ENCODE measurements at regions not wholly inside any gene's neighbourhood (a gene's known extent, or its start where the extent isn't known, plus 50 kb on each side); places are given as distances from the start of the nearest gene placed in this dataset.

DNA sequence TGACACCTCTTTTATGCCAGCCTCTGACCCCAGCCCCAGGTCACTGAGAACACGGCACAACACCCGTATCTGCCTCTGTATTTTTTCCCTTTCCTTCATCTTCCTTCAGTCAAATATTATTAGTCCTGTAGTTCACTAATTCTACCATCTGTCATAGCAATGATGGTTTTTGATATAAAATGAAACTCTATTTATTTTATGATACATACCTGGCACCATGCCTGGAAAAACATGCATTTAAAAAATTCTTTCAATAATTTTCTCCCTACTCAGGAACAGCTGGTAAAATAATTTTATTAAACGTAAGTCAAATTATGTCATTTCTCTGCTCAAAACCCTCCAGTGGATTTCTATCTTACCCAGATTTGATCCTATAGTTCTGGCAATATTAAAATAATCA is 224.7 kb downstream of the CDH7 start (continued):
- TF ChIP-seq, protein P1, sequence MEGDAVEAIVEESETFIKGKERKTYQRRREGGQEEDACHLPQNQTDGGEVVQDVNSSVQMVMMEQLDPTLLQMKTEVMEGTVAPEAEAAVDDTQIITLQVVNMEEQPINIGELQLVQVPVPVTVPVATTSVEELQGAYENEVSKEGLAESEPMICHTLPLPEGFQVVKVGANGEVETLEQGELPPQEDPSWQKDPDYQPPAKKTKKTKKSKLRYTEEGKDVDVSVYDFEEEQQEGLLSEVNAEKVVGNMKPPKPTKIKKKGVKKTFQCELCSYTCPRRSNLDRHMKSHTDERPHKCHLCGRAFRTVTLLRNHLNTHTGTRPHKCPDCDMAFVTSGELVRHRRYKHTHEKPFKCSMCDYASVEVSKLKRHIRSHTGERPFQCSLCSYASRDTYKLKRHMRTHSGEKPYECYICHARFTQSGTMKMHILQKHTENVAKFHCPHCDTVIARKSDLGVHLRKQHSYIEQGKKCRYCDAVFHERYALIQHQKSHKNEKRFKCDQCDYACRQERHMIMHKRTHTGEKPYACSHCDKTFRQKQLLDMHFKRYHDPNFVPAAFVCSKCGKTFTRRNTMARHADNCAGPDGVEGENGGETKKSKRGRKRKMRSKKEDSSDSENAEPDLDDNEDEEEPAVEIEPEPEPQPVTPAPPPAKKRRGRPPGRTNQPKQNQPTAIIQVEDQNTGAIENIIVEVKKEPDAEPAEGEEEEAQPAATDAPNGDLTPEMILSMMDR (IDR thresholded peaks at IDR 0.05 in 2 of 3, conservative IDR thresholded peaks at IDR 0.05 in 1 of 3; ENCODE audit: control insufficient read depth in 2 of 3, extremely low read depth in 1 of 3, insufficient read depth in 1 of 3, low read depth in 3 of 3, low read length in 3 of 3): no peak
- TF ChIP-seq SUPT20H (IDR thresholded peaks at IDR 0.05; ENCODE audit: borderline replicate concordance, control insufficient read depth, low read depth, low read length) (no peak), BACH1 (IDR thresholded peaks at IDR 0.05; ENCODE audit: borderline replicate concordance) (no peak)

DNA sequence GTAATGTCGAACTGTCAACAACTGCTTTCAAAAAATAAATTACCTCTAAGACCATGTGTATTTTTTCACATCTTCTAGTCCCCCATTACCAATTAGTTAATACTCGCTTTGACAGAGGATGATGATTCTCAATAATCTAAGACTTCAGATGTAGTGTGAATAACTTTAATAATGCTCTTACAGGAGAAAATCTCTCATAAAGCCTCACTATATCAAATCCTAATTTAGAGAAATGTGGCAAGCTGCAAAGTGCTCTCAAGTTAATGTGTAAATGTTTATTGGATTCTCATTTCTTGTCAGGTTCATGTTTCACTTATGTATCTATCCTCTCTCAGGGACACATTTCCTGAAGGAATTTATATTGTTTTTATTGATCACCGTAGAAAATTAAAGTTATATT is 223.9 kb downstream of the CDH7 start:
- no TSS peak for BruUV-seq (replicated peaks)
- Histone ChIP-seq H2AFZ (ENCODE audit: control insufficient read depth, low read depth, low read length) (no peak overlapping the region), H3K9ac (ENCODE audit: control insufficient read depth, insufficient read depth, low read length) (no peak overlapping the region), H3K4me3 (no peak overlapping the region), H3K4me1 (ENCODE audit: control insufficient read depth, insufficient read depth, low read length) (no peaks in the 10 kb centered on the region), H4K20me1 (ENCODE audit: control insufficient read depth, insufficient read depth) (no peaks in the 10 kb centered on the region), H3K36me3 (ENCODE audit: control insufficient read depth in 2 of 2, insufficient read depth in 2 of 2, low read length in 1 of 2) (no peaks in the 10 kb centered on the region), H3K27me3 (replicated peaks in 1 of 2; ENCODE audit: control insufficient read depth in 2 of 2, insufficient read depth in 2 of 2, low read length in 1 of 2) (no peaks in the 10 kb centered on the region), H3K9me3 (replicated peaks; ENCODE audit: control insufficient read depth, insufficient read depth, low read length) (no peaks in the 10 kb centered on the region), H3K4me2 (ENCODE audit: control insufficient read depth, insufficient read depth) (no peak overlapping the region), H3K79me2 (ENCODE audit: control insufficient read depth, insufficient read depth, low read length) (no peaks in the 10 kb centered on the region), H3K27ac (ENCODE audit: control insufficient read depth, insufficient read depth) (no peak overlapping the region)
- ChIA-PET CTCF (no interaction called here), SMC1A (ENCODE audit: uncharacterized antibody, unreplicated experiment) (no interaction called here), POLR2A (no interaction called here), RAD21 (ENCODE audit: unreplicated experiment) (no interaction called here)
- in situ Hi-C loops (cut with MboI) (no loop called here), intact Hi-C loops (cut with micrococcal nuclease; ENCODE audit: unreplicated experiment) (no loop called here)
- DNase-seq (ENCODE audit: low read depth, low spot score): no peak
- 0% methylated on average over 3 of the region's 3 CpGs for WGBS (ENCODE audit: insufficient coverage, insufficient replicate concordance, low lambda C conversion rate, missing lambda C conversion rate)
- FAIRE-seq: no peak
- ATAC-seq: no peak
- TF ChIP-seq CHD4 (IDR thresholded peaks at IDR 0.05) (no peak), JUNB (IDR thresholded peaks at IDR 0.05) (no peak), BRCA1 (IDR thresholded peaks at IDR 0.05; ENCODE audit: low read depth, low read length) (no peak), IRF4 (IDR thresholded peaks at IDR 0.05; ENCODE audit: low read depth, low read length) (no peak), IKZF1 (conservative IDR thresholded peaks at IDR 0.05) (no peak), MEF2A (IDR thresholded peaks at IDR 0.05; ENCODE audit: insufficient read depth, low read depth, low read length) (no peak), CREM (IDR thresholded peaks at IDR 0.05; ENCODE audit: low read depth) (no peak), HCFC1 (IDR thresholded peaks at IDR 0.05; ENCODE audit: low read length) (no peak), TCF3 (IDR thresholded peaks at IDR 0.05; ENCODE audit: borderline replicate concordance, insufficient read depth, low read depth, low read length) (no peak), DPF2 (IDR thresholded peaks at IDR 0.05) (no peak)
- TF ChIP-seq, protein P2, sequence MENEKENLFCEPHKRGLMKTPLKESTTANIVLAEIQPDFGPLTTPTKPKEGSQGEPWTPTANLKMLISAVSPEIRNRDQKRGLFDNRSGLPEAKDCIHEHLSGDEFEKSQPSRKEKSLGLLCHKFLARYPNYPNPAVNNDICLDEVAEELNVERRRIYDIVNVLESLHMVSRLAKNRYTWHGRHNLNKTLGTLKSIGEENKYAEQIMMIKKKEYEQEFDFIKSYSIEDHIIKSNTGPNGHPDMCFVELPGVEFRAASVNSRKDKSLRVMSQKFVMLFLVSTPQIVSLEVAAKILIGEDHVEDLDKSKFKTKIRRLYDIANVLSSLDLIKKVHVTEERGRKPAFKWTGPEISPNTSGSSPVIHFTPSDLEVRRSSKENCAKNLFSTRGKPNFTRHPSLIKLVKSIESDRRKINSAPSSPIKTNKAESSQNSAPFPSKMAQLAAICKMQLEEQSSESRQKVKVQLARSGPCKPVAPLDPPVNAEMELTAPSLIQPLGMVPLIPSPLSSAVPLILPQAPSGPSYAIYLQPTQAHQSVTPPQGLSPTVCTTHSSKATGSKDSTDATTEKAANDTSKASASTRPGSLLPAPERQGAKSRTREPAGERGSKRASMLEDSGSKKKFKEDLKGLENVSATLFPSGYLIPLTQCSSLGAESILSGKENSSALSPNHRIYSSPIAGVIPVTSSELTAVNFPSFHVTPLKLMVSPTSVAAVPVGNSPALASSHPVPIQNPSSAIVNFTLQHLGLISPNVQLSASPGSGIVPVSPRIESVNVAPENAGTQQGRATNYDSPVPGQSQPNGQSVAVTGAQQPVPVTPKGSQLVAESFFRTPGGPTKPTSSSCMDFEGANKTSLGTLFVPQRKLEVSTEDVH (IDR thresholded peaks at IDR 0.05; ENCODE audit: low read depth, partially characterized antibody): no peak
- TF ChIP-seq, protein P3, sequence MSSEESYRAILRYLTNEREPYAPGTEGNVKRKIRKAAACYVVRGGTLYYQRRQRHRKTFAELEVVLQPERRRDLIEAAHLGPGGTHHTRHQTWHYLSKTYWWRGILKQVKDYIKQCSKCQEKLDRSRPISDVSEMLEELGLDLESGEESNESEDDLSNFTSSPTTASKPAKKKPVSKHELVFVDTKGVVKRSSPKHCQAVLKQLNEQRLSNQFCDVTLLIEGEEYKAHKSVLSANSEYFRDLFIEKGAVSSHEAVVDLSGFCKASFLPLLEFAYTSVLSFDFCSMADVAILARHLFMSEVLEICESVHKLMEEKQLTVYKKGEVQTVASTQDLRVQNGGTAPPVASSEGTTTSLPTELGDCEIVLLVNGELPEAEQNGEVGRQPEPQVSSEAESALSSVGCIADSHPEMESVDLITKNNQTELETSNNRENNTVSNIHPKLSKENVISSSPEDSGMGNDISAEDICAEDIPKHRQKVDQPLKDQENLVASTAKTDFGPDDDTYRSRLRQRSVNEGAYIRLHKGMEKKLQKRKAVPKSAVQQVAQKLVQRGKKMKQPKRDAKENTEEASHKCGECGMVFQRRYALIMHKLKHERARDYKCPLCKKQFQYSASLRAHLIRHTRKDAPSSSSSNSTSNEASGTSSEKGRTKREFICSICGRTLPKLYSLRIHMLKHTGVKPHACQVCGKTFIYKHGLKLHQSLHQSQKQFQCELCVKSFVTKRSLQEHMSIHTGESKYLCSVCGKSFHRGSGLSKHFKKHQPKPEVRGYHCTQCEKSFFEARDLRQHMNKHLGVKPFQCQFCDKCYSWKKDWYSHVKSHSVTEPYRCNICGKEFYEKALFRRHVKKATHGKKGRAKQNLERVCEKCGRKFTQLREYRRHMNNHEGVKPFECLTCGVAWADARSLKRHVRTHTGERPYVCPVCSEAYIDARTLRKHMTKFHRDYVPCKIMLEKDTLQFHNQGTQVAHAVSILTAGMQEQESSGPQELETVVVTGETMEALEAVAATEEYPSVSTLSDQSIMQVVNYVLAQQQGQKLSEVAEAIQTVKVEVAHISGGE (CRISPR knock-in tag; IDR thresholded peaks at IDR 0.05): no peak
